Activated CD8-positive, alpha-beta T cell treated with anti-CD3 and anti-CD28 coated beads for 36 hours (primary cell): ENCODE measurements at regions not wholly inside any gene's neighbourhood (a gene's known extent, or its start where the extent isn't known, plus 50 kb on each side); places are given as distances from the start of the nearest gene placed in this dataset.

Experiments
- ATAC-seq: fragments of 200-7000 bp; cut with Tn5 transposase; one replicate; pipeline ENCODE4 v1.10.0; 2021; ENCODE audit warnings: mild to moderate bottlenecking, moderate library complexity
- CTCF ChIA-PET: fragments of 350-600 bp; sonication (Branson Sonifier 250); formaldehyde crosslinking; loops from one replicate; lab custom pipeline; 2021; ENCODE audit warnings: antibody characterized with exemption; lab: Charles Lee
- POLR2A ChIA-PET: fragments of 350-600 bp; sonication (Branson Sonifier 250); formaldehyde crosslinking; loops from one replicate; lab custom pipeline; 2021; ENCODE audit warnings: antibody characterized with exemption; lab: Charles Lee
- DNase-seq: peaks from one replicate; pipeline ENCODE4 v3.0.0-alpha.2; 2020
- H3K27ac Mint-ChIP-seq: one replicate; pipeline ENCODE4 v1.8.0; 2021; ENCODE audit warnings: mild to moderate bottlenecking, mixed read lengths
- H3K27me3 Mint-ChIP-seq: one replicate; pipeline ENCODE4 v1.8.0; 2021; ENCODE audit warnings: mixed read lengths
- H3K36me3 Mint-ChIP-seq: one replicate; pipeline ENCODE4 v1.8.0; 2021; ENCODE audit warnings: low read depth, mixed read lengths
- H3K4me1 Mint-ChIP-seq: one replicate; pipeline ENCODE4 v1.8.0; 2021; ENCODE audit warnings: low read depth, mixed read lengths
- H3K4me3 Mint-ChIP-seq: one replicate; pipeline ENCODE4 v1.8.0; 2021; ENCODE audit warnings: mild to moderate bottlenecking, moderate library complexity, mixed read lengths
- H3K9me3 Mint-ChIP-seq: one replicate; pipeline ENCODE4 v1.8.0; 2021; ENCODE audit warnings: mixed read lengths
- CTCF ChIP-seq: fragments of 200-600 bp; IDR thresholded peaks from one replicate; pipeline ENCODE4 v1.8.0; 2022; ENCODE audit warnings: antibody characterized with exemption, mild to moderate bottlenecking
- intact Hi-C: fragments of 100-400 bp; cut with micrococcal nuclease; formaldehyde crosslinking; loops from one replicate; pipeline ENCODE4 v1.10.0; 2022

GRCh38 chr7:67696124-67696523, 699.5 kb downstream of the TYW1 start:
- POLR2A ChIA-PET: no interaction called here

GRCh38 chr7:67696878-67697277, 700.2 kb downstream of the TYW1 start:
- H3K4me3 Mint-ChIP-seq: no peak overlapping the region
- ChIA-PET POLR2A (interaction anchor here (0.6 kb wide), 1 partner anchor 45 kb away, joined by 3 read pairs; no protein-coding TSS in a partner anchor), CTCF (no interaction called here)
- no peak for DNase-seq
- no peak overlapping the region for H3K27ac Mint-ChIP-seq
- no peaks in the 10 kb centered on the region for H3K36me3 Mint-ChIP-seq
- no peak for TF ChIP-seq CTCF
- H3K4me1 Mint-ChIP-seq: no peaks in the 10 kb centered on the region
- H3K27me3 Mint-ChIP-seq: no peaks in the 10 kb centered on the region
- intact Hi-C loops: no loop called here
- H3K9me3 Mint-ChIP-seq: peaks cover 11% of the 10 kb centered on the region
- ATAC-seq: no peak

More at GRCh38 chr7:67696124-67696523, 699.5 kb downstream of the TYW1 start:
- no peak for DNase-seq
- H3K27ac Mint-ChIP-seq: no peak overlapping the region
- CTCF ChIA-PET: no interaction called here
- H3K36me3 Mint-ChIP-seq: no peaks in the 10 kb centered on the region
- intact Hi-C loops: no loop called here
- H3K27me3 Mint-ChIP-seq: no peaks in the 10 kb centered on the region
- peaks cover 11% of the 10 kb centered on the region for H3K9me3 Mint-ChIP-seq
- H3K4me3 Mint-ChIP-seq: no peak overlapping the region
- no peak for TF ChIP-seq CTCF
- ATAC-seq: no peak
- H3K4me1 Mint-ChIP-seq: no peaks in the 10 kb centered on the region

GRCh38 chr7:67698354-67698753, 701.7 kb downstream of the TYW1 start:
- Mint-ChIP-seq H3K27me3 (no peaks in the 10 kb centered on the region), H3K4me1 (no peaks in the 10 kb centered on the region), H3K4me3 (no peak overlapping the region), H3K27ac (no peak overlapping the region), H3K36me3 (no peaks in the 10 kb centered on the region), H3K9me3 (peaks cover 14% of the 10 kb centered on the region)
- DNase-seq: no peak
- intact Hi-C loops: no loop called here
- ChIA-PET POLR2A (no interaction called here), CTCF (no interaction called here)
- no peak for TF ChIP-seq CTCF
- no peak for ATAC-seq

GRCh38 chr7:67705850-67706249, 709.2 kb downstream of the TYW1 start:
- CTCF ChIA-PET: no interaction called here
- no peak for ATAC-seq
- no peaks in the 10 kb centered on the region for H3K27me3 Mint-ChIP-seq
- no peaks in the 10 kb centered on the region for H3K4me1 Mint-ChIP-seq
- POLR2A ChIA-PET: no interaction called here
- no peak overlapping the region for H3K4me3 Mint-ChIP-seq
- H3K9me3 Mint-ChIP-seq: peaks cover 20% of the 10 kb centered on the region
- TF ChIP-seq CTCF: no peak
- intact Hi-C loops: no loop called here
- DNase-seq: no peak
- H3K27ac Mint-ChIP-seq: no peak overlapping the region
- H3K36me3 Mint-ChIP-seq: no peaks in the 10 kb centered on the region

GRCh38 chr7:67711706-67712105, 715.1 kb downstream of the TYW1 start:
- intact Hi-C loops: no loop called here
- no peak for TF ChIP-seq CTCF
- Mint-ChIP-seq H3K27ac (no peak overlapping the region), H3K4me1 (no peaks in the 10 kb centered on the region), H3K9me3 (peaks cover 17% of the 10 kb centered on the region), H3K4me3 (no peak overlapping the region), H3K36me3 (no peaks in the 10 kb centered on the region), H3K27me3 (no peaks in the 10 kb centered on the region)
- ChIA-PET POLR2A (no interaction called here), CTCF (no interaction called here)
- ATAC-seq (no peak), DNase-seq (no peak)
